Activated CD4-positive, alpha-beta T cell treated with anti-CD3 and anti-CD28 coated beads for 36 hours (primary cell): ENCODE measurements at regions not wholly inside any gene's neighbourhood (a gene's known extent, or its start where the extent isn't known, plus 50 kb on each side); places are given as distances from the start of the nearest gene placed in this dataset.
"Not testable (repeated sequence)": the region's sequence is repeated elsewhere in the genome, so short reads cannot be mapped to it uniquely, and the experiment has no call there.

ENCODE experiments used
- ATAC-seq: fragments of 200-7000 bp; cut with Tn5 transposase; one replicate; pipeline ENCODE4 v1.10.0; 2021; ENCODE audit warnings: mild to moderate bottlenecking, moderate library complexity
- CTCF ChIA-PET: fragments of 350-600 bp; sonication (Branson Sonifier 250); formaldehyde crosslinking; loops from one replicate; lab custom pipeline; 2021; ENCODE audit warnings: antibody characterized with exemption; lab: Charles Lee
- POLR2A ChIA-PET: fragments of 350-600 bp; sonication (Branson Sonifier 250); formaldehyde crosslinking; loops from one replicate; lab custom pipeline; 2021; ENCODE audit warnings: antibody characterized with exemption, inconsistent platforms; lab: Charles Lee
- DNase-seq: peaks from one replicate; pipeline ENCODE4 v3.0.0-alpha.2; 2020
- H3K27ac Mint-ChIP-seq: one replicate; pipeline ENCODE4 v1.8.0; 2021; ENCODE audit warnings: mixed read lengths
- H3K27me3 Mint-ChIP-seq: one replicate; pipeline ENCODE4 v1.8.0; 2021; ENCODE audit warnings: mixed read lengths
- H3K36me3 Mint-ChIP-seq: one replicate; pipeline ENCODE4 v1.8.0; 2021; ENCODE audit warnings: low read depth, mixed read lengths
- H3K4me1 Mint-ChIP-seq: one replicate; pipeline ENCODE4 v1.8.0; 2021; ENCODE audit warnings: mixed read lengths
- H3K4me3 Mint-ChIP-seq: one replicate; pipeline ENCODE4 v1.8.0; 2021; ENCODE audit warnings: mild to moderate bottlenecking, moderate library complexity, mixed read lengths
- H3K9me3 Mint-ChIP-seq: one replicate; pipeline ENCODE4 v1.8.0; 2021; ENCODE audit warnings: low read depth, mixed read lengths
- intact Hi-C, 2 experiments: fragments of 100-400 bp; cut with DNase I in 1 of 2; cut with micrococcal nuclease in 1 of 2; formaldehyde crosslinking; loops; one replicate each; pipeline versions ENCODE4 v1.14.2 to v1.15.1; 2022 to 2024; cut with DNase I, micrococcal nuclease

- no peak for ATAC-seq
- peaks cover 12% of the 10 kb centered on the region for H3K4me1 Mint-ChIP-seq
- no peak for DNase-seq
- peaks cover under 1% of the 10 kb centered on the region for H3K27me3 Mint-ChIP-seq
- no peak overlapping the region for H3K4me3 Mint-ChIP-seq
- CTCF ChIA-PET, result no interaction called here
- no peak overlapping the region for H3K27ac Mint-ChIP-seq
- no peaks in the 10 kb centered on the region for H3K36me3 Mint-ChIP-seq
- peaks cover 6% of the 10 kb centered on the region for H3K9me3 Mint-ChIP-seq
- POLR2A ChIA-PET, result no interaction called here
- intact Hi-C loops, result no loop called here
Measured at GRCh38 chr1:31485166-31485565, 72.2 kb downstream of the SERINC2 start.

GRCh38 chr1:31487143-31487542 is 74.1 kb downstream of the SERINC2 start:
- intact Hi-C loops, result loop anchor here in 1 of 2 experiments (1.0 kb wide), 1 partner anchor 16 kb away; no protein-coding TSS in a partner anchor
- peak; percentile 42 for ATAC-seq
- H3K4me1 Mint-ChIP-seq, result peaks cover 18% of the 10 kb centered on the region
- no peak overlapping the region for H3K27ac Mint-ChIP-seq
- ChIA-PET POLR2A (no interaction called here), CTCF (interaction anchor here (0.6 to 0.8 kb wide), 3 partner anchors 10 to 306 kb away, joined by 3 to 4 read pairs (median 3); no protein-coding TSS in a partner anchor)
- no peaks in the 10 kb centered on the region for H3K27me3 Mint-ChIP-seq
- H3K36me3 Mint-ChIP-seq, result no peaks in the 10 kb centered on the region
- DNase-seq, result no peak
- peaks cover 4% of the 10 kb centered on the region for H3K9me3 Mint-ChIP-seq
- H3K4me3 Mint-ChIP-seq, result no peak overlapping the region

DNA sequence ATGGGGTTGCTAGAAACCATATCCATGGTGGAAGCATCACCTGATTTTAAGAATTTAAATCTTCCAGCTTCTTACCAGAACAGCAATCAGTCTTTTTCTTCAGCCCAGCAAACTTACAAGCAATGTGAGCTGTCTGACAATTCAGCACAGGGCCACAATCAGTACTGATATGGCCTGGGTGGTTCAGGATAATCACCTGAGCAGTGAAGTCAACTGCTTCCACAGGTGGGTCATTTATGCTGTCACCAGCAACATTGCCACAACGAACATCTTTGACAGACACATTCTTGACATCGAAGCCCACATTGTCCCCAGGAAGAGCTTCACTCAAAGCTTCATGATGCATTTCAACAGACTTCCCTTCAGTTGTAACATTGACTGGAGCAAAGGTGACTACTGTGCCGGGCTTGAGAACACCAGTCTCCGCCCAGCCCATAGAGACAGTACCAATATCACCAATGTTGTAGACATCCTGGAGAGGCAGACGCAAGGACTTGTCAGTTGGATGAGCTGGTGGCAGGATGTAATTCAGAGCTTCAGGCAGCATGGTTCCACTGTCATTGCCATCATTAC is 74.8 kb downstream of the SERINC2 start:
- H3K9me3 Mint-ChIP-seq, result peaks cover 4% of the 10 kb centered on the region
- peaks cover 18% of the 10 kb centered on the region for H3K4me1 Mint-ChIP-seq
- DNase-seq (no peak), ATAC-seq (no peak)
- no peaks in the 10 kb centered on the region for H3K36me3 Mint-ChIP-seq
- H3K4me3 Mint-ChIP-seq, result no peak overlapping the region
- no peaks in the 10 kb centered on the region for H3K27me3 Mint-ChIP-seq
- ChIA-PET CTCF (interaction anchor here (0.6 to 1.1 kb wide), 2 partner anchors 61 to 255 kb away, joined by 3 read pairs; no protein-coding TSS in a partner anchor), POLR2A (no interaction called here)
- no peak overlapping the region for H3K27ac Mint-ChIP-seq
- intact Hi-C loops, result loop anchor here in 1 of 2 experiments (1.0 kb wide), 1 partner anchor 17 kb away; no protein-coding TSS in a partner anchor

- intact Hi-C loops, result no loop called here
- H3K4me3 Mint-ChIP-seq, result no peak overlapping the region
- peaks cover 18% of the 10 kb centered on the region for H3K4me1 Mint-ChIP-seq
- H3K9me3 Mint-ChIP-seq, result peaks cover 4% of the 10 kb centered on the region
- H3K36me3 Mint-ChIP-seq, result no peaks in the 10 kb centered on the region
- DNase-seq (peak; percentile 39), ATAC-seq (peak; percentile 53)
- POLR2A ChIA-PET, result no interaction called here
- CTCF ChIA-PET, result interaction anchor here (0.6 to 1.1 kb wide), 2 partner anchors 60 to 256 kb away, joined by 3 read pairs; no protein-coding TSS in a partner anchor
- H3K27ac Mint-ChIP-seq, result no peak overlapping the region
- no peaks in the 10 kb centered on the region for H3K27me3 Mint-ChIP-seq
Measured at GRCh38 chr1:31488528-31488927, 75.5 kb downstream of the SERINC2 start.

GRCh38 chr1:31489575-31489974 is 76.6 kb downstream of the SERINC2 start:
- H3K9me3 Mint-ChIP-seq, POLR2A ChIA-PET, intact Hi-C loops, ATAC-seq, DNase-seq, H3K36me3 Mint-ChIP-seq, H3K27me3 Mint-ChIP-seq, H3K27ac Mint-ChIP-seq, H3K4me3 Mint-ChIP-seq, CTCF ChIA-PET: not testable (repeated sequence)
- peaks cover 18% of the 10 kb centered on the region for H3K4me1 Mint-ChIP-seq

DNA sequence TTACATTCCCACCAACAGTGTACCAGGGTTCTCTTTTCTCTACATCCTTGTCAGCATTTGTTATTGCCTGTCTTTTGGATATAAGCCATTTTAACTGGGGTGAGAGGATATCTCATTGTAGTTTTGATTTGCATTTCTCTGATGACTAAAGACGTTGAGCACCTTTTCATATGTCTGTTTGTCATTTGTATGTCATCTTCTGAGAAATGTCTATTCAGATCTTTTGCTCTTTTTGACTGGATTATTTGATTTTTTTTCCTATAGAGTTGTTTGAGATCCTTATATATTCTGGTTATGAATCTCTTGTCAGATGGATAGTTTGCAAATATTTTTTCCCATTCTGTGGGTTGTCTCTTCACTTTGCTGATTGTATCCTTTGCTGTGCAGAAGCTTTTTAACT is 77.6 kb downstream of the SERINC2 start:
- H3K36me3 Mint-ChIP-seq, H3K27ac Mint-ChIP-seq, H3K27me3 Mint-ChIP-seq, H3K4me3 Mint-ChIP-seq, POLR2A ChIA-PET, H3K9me3 Mint-ChIP-seq, DNase-seq, intact Hi-C loops: not testable (repeated sequence)
- CTCF ChIA-PET, result interaction anchor here (0.7 to 1.6 kb wide), 2 partner anchors 55 to 58 kb away, joined by 3 to 9 read pairs; no protein-coding TSS in a partner anchor
- peaks cover 18% of the 10 kb centered on the region for H3K4me1 Mint-ChIP-seq
- peak; percentile 47 for ATAC-seq

GRCh38 chr1:31495351-31495750 is 81.0 kb upstream of the TINAGL1 start:
- DNase-seq, H3K4me1 Mint-ChIP-seq, H3K4me3 Mint-ChIP-seq, ATAC-seq, POLR2A ChIA-PET, H3K9me3 Mint-ChIP-seq, H3K27me3 Mint-ChIP-seq, CTCF ChIA-PET, intact Hi-C loops, H3K27ac Mint-ChIP-seq, H3K36me3 Mint-ChIP-seq: not testable (repeated sequence)

DNA sequence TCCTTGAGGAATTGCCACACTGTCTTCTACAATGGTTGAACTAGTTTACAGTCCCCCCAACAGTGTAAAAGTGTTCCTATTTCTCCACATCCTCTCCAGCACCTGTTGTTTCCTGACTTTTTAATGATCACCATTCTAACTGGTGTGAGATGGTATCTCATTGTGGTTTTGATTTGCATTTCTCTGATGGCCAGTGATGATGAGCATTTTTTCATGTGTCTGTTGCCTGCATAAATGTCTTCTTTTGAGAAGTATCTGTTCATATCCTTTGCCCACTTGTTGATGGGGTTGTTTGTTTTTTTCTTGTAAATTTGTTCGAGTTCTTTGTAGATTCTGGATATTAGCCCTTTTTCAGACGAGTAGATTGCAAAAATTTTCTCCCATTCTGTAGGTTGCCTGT is 80.5 kb upstream of the TINAGL1 start:
- CTCF ChIA-PET, H3K4me1 Mint-ChIP-seq, H3K36me3 Mint-ChIP-seq, H3K27ac Mint-ChIP-seq, intact Hi-C loops, DNase-seq, ATAC-seq, H3K4me3 Mint-ChIP-seq, H3K9me3 Mint-ChIP-seq, H3K27me3 Mint-ChIP-seq, POLR2A ChIA-PET: not testable (repeated sequence)

DNA sequence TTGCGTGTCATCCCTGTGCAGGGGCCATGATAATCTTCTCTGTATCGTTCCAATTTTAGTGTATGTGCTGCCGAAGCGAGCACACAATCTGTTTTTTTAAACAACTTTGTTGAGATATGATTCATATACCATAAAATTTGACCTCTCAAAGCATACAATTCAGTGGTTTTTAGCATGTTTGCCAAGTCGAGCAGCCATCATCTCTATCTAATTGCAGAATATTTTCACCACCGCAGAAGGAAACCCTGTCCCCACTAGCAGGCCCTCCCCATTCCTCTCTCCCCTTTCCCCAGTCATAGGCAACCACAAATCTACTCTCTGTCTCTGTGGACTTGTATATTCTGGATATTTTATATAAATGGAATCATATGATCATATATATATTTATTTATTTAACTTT is 78.7 kb upstream of the TINAGL1 start:
- CTCF ChIA-PET, result no interaction called here
- Mint-ChIP-seq H3K4me1 (no peaks in the 10 kb centered on the region), H3K27me3 (peaks cover 2% of the 10 kb centered on the region), H3K4me3 (no peak overlapping the region), H3K36me3 (no peaks in the 10 kb centered on the region), H3K27ac (no peak overlapping the region), H3K9me3 (no peaks in the 10 kb centered on the region)
- DNase-seq (no peak), ATAC-seq (no peak)
- intact Hi-C loops, result no loop called here
- POLR2A ChIA-PET, result no interaction called here

DNA sequence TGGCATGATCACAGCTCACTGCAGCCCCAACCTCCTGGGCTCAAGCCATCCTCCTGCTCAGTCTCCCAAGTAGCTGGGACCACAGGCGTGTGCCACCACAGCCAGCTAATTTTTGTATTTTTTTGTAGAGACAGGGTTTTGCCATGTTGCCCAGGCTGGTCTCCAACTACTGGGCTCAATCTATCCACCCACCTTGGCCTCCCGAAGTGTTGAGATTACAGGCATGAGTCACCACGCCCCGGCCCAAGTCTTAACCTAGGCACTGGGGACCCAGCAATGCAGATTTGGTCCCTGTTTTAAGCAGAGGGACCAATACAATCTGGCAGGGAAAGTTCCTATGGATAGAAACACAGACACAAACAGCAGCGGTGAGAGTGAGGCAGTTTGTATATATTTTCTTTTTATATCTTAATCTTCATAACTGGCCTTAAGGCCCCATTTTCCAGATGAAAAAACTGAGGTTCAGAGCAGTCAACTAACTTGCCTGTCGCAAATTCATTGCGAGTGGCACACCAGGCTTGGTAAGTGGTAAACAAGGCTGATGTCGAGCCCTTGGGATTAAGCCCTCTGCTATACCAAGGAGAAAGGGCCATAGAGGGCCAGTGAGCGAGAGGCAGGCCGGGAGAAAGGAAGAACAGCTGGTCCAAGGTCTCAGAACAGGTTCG is 77.8 kb upstream of the TINAGL1 start:
- Mint-ChIP-seq H3K27ac (no peak overlapping the region), H3K36me3 (no peaks in the 10 kb centered on the region), H3K9me3 (no peaks in the 10 kb centered on the region), H3K4me1 (no peaks in the 10 kb centered on the region), H3K27me3 (peaks cover 2% of the 10 kb centered on the region), H3K4me3 (no peak overlapping the region)
- CTCF ChIA-PET, result interaction anchor here (1.6 kb wide), 1 partner anchor 51 kb away, joined by 4 read pairs; no protein-coding TSS in a partner anchor
- POLR2A ChIA-PET, result interaction anchor here (0.7 kb wide), 1 partner anchor 969 kb away, joined by 7 read pairs; no protein-coding TSS in a partner anchor
- intact Hi-C loops, result no loop called here
- no peak for ATAC-seq
- no peak for DNase-seq

DNA sequence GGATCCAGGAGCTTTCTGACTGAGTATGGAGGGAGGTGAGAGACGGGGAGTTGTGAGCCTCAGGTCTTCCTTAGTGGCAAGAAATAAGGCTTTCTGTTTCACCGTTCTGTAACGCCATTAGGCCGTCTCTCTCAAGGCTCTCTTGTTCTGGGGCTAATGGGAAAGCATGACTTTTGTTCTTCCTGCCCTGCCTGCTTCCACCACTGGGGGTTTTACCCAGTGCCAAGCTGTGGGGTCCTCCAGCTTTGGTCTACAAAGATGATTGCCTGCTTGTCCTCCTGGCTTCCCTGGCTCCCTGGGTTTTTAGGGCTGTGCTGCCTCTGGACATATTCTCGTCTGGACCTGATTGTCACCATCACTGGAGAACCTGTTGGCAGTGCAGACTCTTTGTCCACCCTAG is 74.8 kb upstream of the TINAGL1 start:
- Mint-ChIP-seq H3K4me3 (no peak overlapping the region), H3K27ac (no peak overlapping the region), H3K9me3 (no peaks in the 10 kb centered on the region), H3K36me3 (no peaks in the 10 kb centered on the region), H3K4me1 (peaks cover 14% of the 10 kb centered on the region), H3K27me3 (peaks cover 3% of the 10 kb centered on the region)
- no peak for ATAC-seq
- intact Hi-C loops, result no loop called here
- DNase-seq, result no peak
- ChIA-PET CTCF (interaction anchor here (0.8 kb wide), 1 partner anchor 10 kb away, joined by 3 read pairs; no protein-coding TSS in a partner anchor), POLR2A (no interaction called here)

GRCh38 chr1:31502253-31502652 is 74.1 kb upstream of the TINAGL1 start:
- CTCF ChIA-PET, result no interaction called here
- Mint-ChIP-seq H3K4me1 (peaks cover 17% of the 10 kb centered on the region), H3K4me3 (no peak overlapping the region), H3K27me3 (peaks cover 3% of the 10 kb centered on the region), H3K9me3 (no peaks in the 10 kb centered on the region), H3K27ac (no peak overlapping the region), H3K36me3 (no peaks in the 10 kb centered on the region)
- DNase-seq (no peak), ATAC-seq (no peak)
- intact Hi-C loops, result no loop called here
- POLR2A ChIA-PET, result no interaction called here
